ENCODE measurements at regions not wholly inside any gene's neighbourhood (a gene's known extent, or its start where the extent isn't known, plus 50 kb on each side); places are given as distances from the start of the nearest gene placed in this dataset.
A peak's percentile ranks its signal among the peaks of the same experiment; 100 is the strongest.

GRCh38 chr1:55896210-55896609, 681.0 kb upstream of the USP24 start:
- H3K4me3 ChIP-seq (ENCODE audit: low read depth, low read length), result no peak overlapping the region
- DNase-seq (ENCODE audit: low read depth), result no peak
- no peak for TF ChIP-seq CTCF (IDR thresholded peaks at IDR 0.05; ENCODE audit: insufficient read depth, low read depth, low read length)

- peak; percentile 19 for DNase-seq (ENCODE audit: low read depth)
- TF ChIP-seq CTCF (IDR thresholded peaks at IDR 0.05; ENCODE audit: insufficient read depth, low read depth, low read length), result no peak
- H3K4me3 ChIP-seq (ENCODE audit: low read depth, low read length), result no peak overlapping the region
These were observed 679.4 kb upstream of the USP24 start for GRCh38 chr1:55894521-55894920.

GRCh38 chr1:55893155-55893554, 678.0 kb upstream of the USP24 start:
- no peak overlapping the region for H3K4me3 ChIP-seq (ENCODE audit: low read depth, low read length)
- peak; percentile 73 for DNase-seq (ENCODE audit: low read depth)
- TF ChIP-seq CTCF (IDR thresholded peaks at IDR 0.05; ENCODE audit: insufficient read depth, low read depth, low read length), result peak; percentile 55

GRCh38 chr1:55888685-55889317, 673.6 kb upstream of the USP24 start:
- no peak overlapping the region for H3K4me3 ChIP-seq (ENCODE audit: low read depth, low read length)
- TF ChIP-seq CTCF (IDR thresholded peaks at IDR 0.05; ENCODE audit: insufficient read depth, low read depth, low read length), result no peak
- no peak for DNase-seq (ENCODE audit: low read depth)

- DNase-seq (ENCODE audit: low read depth), result no peak
- no peak overlapping the region for H3K4me3 ChIP-seq (ENCODE audit: low read depth, low read length)
- TF ChIP-seq CTCF (IDR thresholded peaks at IDR 0.05; ENCODE audit: insufficient read depth, low read depth, low read length), result no peak
These were observed 671.9 kb upstream of the USP24 start for GRCh38 chr1:55886856-55887712.

- no peak overlapping the region for H3K4me3 ChIP-seq (ENCODE audit: low read depth, low read length)
These were observed 670.5 kb upstream of the USP24 start for GRCh38 chr1:55885619-55886018.

More at GRCh38 chr1:55885619-55886018, 670.5 kb upstream of the USP24 start:
- TF ChIP-seq CTCF (IDR thresholded peaks at IDR 0.05; ENCODE audit: insufficient read depth, low read depth, low read length), result no peak
- no peak for DNase-seq (ENCODE audit: low read depth)
